ENCODE measurements at regions not wholly inside any gene's neighbourhood (a gene's known extent, or its start where the extent isn't known, plus 50 kb on each side); places are given as distances from the start of the nearest gene placed in this dataset.

- TF ChIP-seq ZNF484 (CRISPR knock-in tag; IDR thresholded peaks at IDR 0.05; ENCODE audit: borderline replicate concordance, low read depth) = no peak
These were observed 432.8 kb upstream of the LCORL start (continued) for GRCh38 chr4:18454349-18454748.

GRCh38 chr4:18445110-18445509 is 423.6 kb upstream of the LCORL start:
- Histone ChIP-seq H3K9me3 (ENCODE audit: low read length) (peaks cover 5% of the 10 kb centered on the region), H3K36me3 (replicated peaks in 1 of 2; ENCODE audit: control insufficient read depth in 1 of 2, insufficient read depth in 2 of 2, low read length in 2 of 2) (no peaks in the 10 kb centered on the region), H4K20me1 (ENCODE audit: insufficient read depth, low read length) (no peaks in the 10 kb centered on the region), H3K9ac (ENCODE audit: insufficient read depth, low read depth, low read length) (no peak overlapping the region), H3K4me3 (replicated peaks in 1 of 3; ENCODE audit: insufficient read depth in 1 of 3, low read depth in 2 of 3, low read length in 3 of 3) (no peak overlapping the region), H3K79me2 (ENCODE audit: insufficient read depth, low read length) (no peaks in the 10 kb centered on the region), H3K27ac (ENCODE audit: extremely low read length, insufficient read depth, low read length) (no peak overlapping the region), H2AFZ (ENCODE audit: low read length) (no peak overlapping the region), H3K4me1 (ENCODE audit: insufficient read depth, low read length) (no peaks in the 10 kb centered on the region), H3K27me3 (ENCODE audit: control insufficient read depth in 1 of 2, insufficient read depth in 2 of 2, low read length in 2 of 2) (no peaks in the 10 kb centered on the region), H3K4me2 (ENCODE audit: low read depth, low read length) (no peak overlapping the region)
- no TSS peak for BruUV-seq (replicated peaks)
- in situ Hi-C loops (cut with HindIII; ENCODE audit: extremely low pct_ligation_motif_present, low pct_unique_long_range_greater_than_20kb) = no loop called here
- TF ChIP-seq ZNF746 (CRISPR knock-in tag; IDR thresholded peaks at IDR 0.05) (no peak), ZNF609 (CRISPR knock-in tag; IDR thresholded peaks at IDR 0.05; ENCODE audit: borderline replicate concordance) (no peak), PLSCR1 (CRISPR knock-in tag; IDR thresholded peaks at IDR 0.05; ENCODE audit: borderline replicate concordance) (no peak), RNF2 (conservative IDR thresholded peaks at IDR 0.05; ENCODE audit: low read depth) (no peak), ZNF317 (CRISPR knock-in tag; IDR thresholded peaks at IDR 0.05) (peak; percentile 97)
- ChIA-PET POLR2A (no interaction called here), CTCF (ENCODE audit: low intra/inter-chr PET ratio, low total read pairs) (no interaction called here)
- DNase-seq (ENCODE audit: low spot score) = no peak
- no peak for ATAC-seq
- under 1% methylated on average over 4 of the region's 4 CpGs for WGBS (ENCODE audit: low lambda C conversion rate)
- no peak for FAIRE-seq
- intact Hi-C loops (cut with micrococcal nuclease; ENCODE audit: unreplicated experiment) = no loop called here

All from HepG2 (cell line).